NCI-H748 (cell line): ENCODE measurements at regions not wholly inside any gene's neighbourhood (a gene's known extent, or its start where the extent isn't known, plus 50 kb on each side); places are given as distances from the start of the nearest gene placed in this dataset.

ENCODE experiments used
- DNase-seq: peaks from one replicate; lab custom pipeline; 2025; ENCODE audit not compliant: unreplicated experiment; lab: John Stamatoyannopoulos, UW

DNA sequence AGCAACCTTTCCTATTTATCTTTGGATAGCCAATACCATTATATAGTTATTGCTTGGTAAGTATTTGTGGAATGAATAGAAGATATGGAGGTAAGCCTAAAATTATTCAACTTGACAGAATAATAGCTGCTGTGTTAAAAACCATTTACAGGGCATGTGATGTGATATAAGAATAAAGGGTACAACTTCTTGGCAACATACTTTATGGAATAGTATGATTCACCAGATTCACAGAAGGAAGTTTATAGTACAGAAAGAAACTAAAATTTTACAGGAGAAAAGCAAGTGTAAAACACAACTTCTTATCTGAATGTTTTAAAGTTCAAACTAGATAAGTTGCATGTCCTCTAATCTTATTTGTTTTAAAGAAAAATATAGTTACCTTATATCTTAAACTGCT is 186.4 kb upstream of the ZRANB2 start:
- DNase-seq, result no peak

GRCh38 chr1:71264039-71264438 is 183.2 kb upstream of the ZRANB2 start:
- peak; percentile 33 for DNase-seq

- no peak for DNase-seq
Observed at GRCh38 chr1:71262970-71263369, 182.1 kb upstream of the ZRANB2 start.

- DNase-seq, result peak; percentile 15
Observed at GRCh38 chr1:71252900-71253299, 172.1 kb upstream of the ZRANB2 start.

- no peak for DNase-seq
Observed at GRCh38 chr1:71245246-71245645, 164.4 kb upstream of the ZRANB2 start.

GRCh38 chr1:71242239-71242638 is 161.4 kb upstream of the ZRANB2 start:
- DNase-seq, result no peak

GRCh38 chr1:71240656-71241055 is 159.8 kb upstream of the ZRANB2 start:
- DNase-seq, result no peak

- no peak for DNase-seq
Observed at GRCh38 chr1:71236503-71236902, 155.7 kb upstream of the ZRANB2 start.

GRCh38 chr1:71233645-71234044 is 152.8 kb upstream of the ZRANB2 start:
- DNase-seq, result no peak

GRCh38 chr1:71232786-71233185 is 152.0 kb upstream of the ZRANB2 start:
- no peak for DNase-seq

DNA sequence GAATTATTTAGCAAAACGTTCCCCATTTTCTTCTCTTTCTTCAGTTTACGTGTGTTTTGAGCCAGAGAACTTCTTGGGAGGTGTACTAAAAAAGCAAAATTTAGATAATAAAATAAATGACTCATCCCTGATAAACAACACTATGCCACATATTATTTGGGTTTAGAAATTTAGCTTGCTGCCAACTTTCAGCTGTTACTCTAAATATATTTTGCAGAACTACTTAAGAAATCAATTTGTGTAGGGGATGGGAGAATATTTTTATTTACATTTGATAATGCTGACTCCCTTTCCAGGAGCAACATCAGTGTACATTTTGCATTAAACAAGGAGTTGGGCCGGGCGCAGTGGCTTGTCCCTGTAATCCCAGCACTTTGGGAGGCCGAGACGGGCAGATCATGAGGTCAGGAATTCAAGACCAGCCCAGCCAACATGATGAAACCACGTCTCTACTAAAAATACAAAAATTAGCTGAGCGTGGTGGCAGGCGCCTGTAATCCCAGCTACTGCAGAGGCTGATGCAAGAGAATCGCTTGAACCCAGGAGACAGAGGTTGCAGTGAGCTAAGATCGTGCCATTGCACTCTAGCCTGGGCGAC is 151.4 kb upstream of the ZRANB2 start:
- DNase-seq, result no peak

GRCh38 chr1:71231751-71232150 is 150.9 kb upstream of the ZRANB2 start:
- DNase-seq, result no peak

- DNase-seq, result no peak
Observed at GRCh38 chr1:71228742-71229365, 148.0 kb upstream of the ZRANB2 start.

DNA sequence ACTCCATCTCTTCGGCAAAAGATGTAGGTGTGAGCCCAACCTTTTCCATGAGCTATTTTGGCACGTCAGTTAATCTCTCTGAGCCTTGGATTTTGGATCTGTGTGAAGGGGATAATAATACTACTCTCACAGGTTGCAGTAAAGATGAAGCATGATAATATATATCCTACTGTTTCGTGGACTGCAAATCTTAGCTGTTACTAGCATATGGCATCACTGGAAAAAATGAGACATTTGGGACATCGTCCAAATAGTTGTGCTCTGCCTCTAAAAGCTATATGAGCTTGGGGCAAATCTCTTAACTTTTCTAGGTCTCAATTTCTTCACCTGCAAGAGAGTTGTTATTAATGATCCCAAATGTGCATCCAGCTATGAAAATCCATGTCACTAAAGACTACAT is 147.4 kb upstream of the ZRANB2 start:
- DNase-seq, result no peak

DNA sequence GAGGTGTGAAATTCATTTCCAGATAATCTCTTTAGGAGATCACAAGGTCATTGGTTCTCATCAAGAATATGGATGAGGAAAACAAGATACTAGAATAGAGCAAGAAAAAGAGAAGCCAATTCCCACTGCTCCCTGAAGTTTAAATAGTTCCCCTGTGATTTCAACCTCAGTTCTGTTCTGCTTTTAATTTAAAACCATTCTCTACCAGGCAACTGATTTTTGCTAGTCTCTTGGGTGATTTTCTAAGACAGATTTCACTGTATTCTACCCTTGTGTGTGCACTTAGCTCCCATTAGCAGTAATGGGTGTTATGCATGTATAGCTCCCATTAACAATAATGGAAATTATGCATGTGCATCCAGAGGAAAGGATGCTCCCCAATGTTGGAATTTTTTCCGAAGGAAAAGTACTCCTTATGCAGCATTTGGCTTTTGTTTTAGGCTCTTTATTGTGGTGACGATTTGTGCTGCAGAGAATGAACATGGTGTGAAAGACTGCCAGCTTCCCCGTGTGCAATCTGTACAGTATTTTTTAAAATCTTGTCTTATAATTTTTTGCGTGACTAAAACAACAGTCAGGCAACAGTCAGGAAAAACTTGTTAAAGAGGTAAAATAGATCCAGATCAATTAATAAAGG is 144.0 kb upstream of the ZRANB2 start:
- no peak for DNase-seq

DNA sequence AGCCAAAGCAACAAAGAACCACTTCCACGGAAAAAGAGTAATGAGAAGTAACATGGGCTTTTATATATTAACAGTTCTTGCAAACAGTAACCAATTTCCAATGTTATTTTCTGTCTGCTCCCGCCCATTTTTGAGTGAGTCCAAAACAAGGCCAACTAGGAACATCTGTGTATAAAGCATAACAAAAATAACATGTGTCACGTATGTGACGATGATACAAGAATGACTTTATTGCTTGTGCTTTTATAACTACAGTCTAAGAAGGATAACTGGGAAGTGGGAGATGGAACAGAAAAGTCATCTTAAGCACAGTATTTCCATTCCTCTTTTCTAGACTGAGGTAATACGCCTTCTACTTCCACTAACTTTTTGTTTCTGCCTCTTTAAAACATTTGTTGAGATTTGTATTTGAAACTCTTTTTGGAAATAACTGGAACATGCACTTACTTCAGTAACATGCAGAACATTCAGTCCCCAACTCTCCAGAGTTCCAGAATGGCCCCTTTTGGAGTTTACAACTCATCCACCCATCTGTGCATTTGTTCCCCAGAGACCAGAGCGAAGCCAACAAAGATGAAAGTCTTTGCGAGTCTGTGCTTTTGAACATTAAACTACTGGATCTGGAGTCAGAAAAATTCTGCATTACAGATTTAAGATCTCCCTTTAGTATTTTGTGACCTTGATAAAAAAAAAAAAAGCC is 143.0 kb upstream of the ZRANB2 start:
- DNase-seq, result no peak

- no peak for DNase-seq
Observed at GRCh38 chr1:71222668-71223067, 141.8 kb upstream of the ZRANB2 start.

- DNase-seq, result no peak
Observed at GRCh38 chr1:71210718-71211117, 129.9 kb upstream of the ZRANB2 start.

- DNase-seq, result no peak
Observed at GRCh38 chr1:71203241-71203640, 122.4 kb upstream of the ZRANB2 start.

- DNase-seq, result no peak
Observed at GRCh38 chr1:71200503-71200902, 119.7 kb upstream of the ZRANB2 start.

DNA sequence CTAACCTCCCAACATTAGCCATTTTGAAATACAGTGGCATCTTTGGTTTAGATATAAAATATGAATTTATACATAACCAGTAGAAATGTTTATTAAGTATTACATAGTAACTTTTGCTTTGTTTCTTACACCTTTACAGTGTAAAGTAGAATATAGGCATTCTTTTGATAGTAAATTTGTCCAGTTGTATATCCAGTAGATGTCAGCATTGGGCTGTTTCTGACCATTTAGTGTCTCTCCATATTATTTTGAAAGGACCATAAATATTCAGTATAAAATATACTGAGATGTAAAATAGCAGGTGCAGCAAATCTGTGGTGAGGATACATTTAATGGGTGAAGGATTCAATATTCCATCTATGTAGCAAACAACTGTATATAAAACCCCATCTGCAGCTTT is 115.8 kb upstream of the ZRANB2 start:
- peak; percentile 57 for DNase-seq

GRCh38 chr1:71193153-71193552 is 112.3 kb upstream of the ZRANB2 start:
- no peak for DNase-seq
